Embryonic facial prominence (tissue), 1 donor: ENCODE measurements at regions not wholly inside any gene's neighbourhood (a gene's known extent, or its start where the extent isn't known, plus 50 kb on each side); places are given as distances from the start of the nearest gene placed in this dataset.
"Not testable (repeated sequence)": the region's sequence is repeated elsewhere in the genome, so short reads cannot be mapped to it uniquely, and the experiment has no call there.

Source experiments
- DNase-seq: peaks from one replicate; pipeline ENCODE4 v3.0.0-alpha.2; 2016; ENCODE audit errors: extremely low spot score

GRCh38 chr2:241982706-241983570, 113.4 kb downstream of the RTP5 start:
- DNase-seq: no peak

- no peak for DNase-seq
Observed at GRCh38 chr2:241983571-241984270, 114.2 kb downstream of the RTP5 start.

GRCh38 chr2:241984271-241984655, 114.7 kb downstream of the RTP5 start:
- no peak for DNase-seq

- no peak for DNase-seq
Observed at GRCh38 chr2:241984658-241985057, 115.1 kb downstream of the RTP5 start.

- DNase-seq: not testable (repeated sequence)
Observed at GRCh38 chr2:241985161-241985985, 115.8 kb downstream of the RTP5 start.

GRCh38 chr2:241985986-241986329, 116.4 kb downstream of the RTP5 start:
- no peak for DNase-seq

- no peak for DNase-seq
Observed at GRCh38 chr2:241986836-241987641, 117.5 kb downstream of the RTP5 start.

- DNase-seq: no peak
Observed at GRCh38 chr2:241987726-241988125, 118.2 kb downstream of the RTP5 start.

GRCh38 chr2:241988146-241988545, 118.6 kb downstream of the RTP5 start:
- no peak for DNase-seq

GRCh38 chr2:241989074-241989473, 119.5 kb downstream of the RTP5 start:
- DNase-seq: no peak

- DNase-seq: no peak
Observed at GRCh38 chr2:241990466-241990865, 120.9 kb downstream of the RTP5 start.

GRCh38 chr2:241991299-241991698, 121.8 kb downstream of the RTP5 start:
- no peak for DNase-seq

- no peak for DNase-seq
Observed at GRCh38 chr2:241992753-241993152, 123.2 kb downstream of the RTP5 start.

GRCh38 chr2:241993386-241994005, 124.0 kb downstream of the RTP5 start:
- no peak for DNase-seq

GRCh38 chr2:241994086-241994485, 124.6 kb downstream of the RTP5 start:
- DNase-seq: no peak

- DNase-seq: no peak
Observed at GRCh38 chr2:241994556-241995213, 125.2 kb downstream of the RTP5 start.

- DNase-seq: no peak
Observed at GRCh38 chr2:241996100-241996499, 126.6 kb downstream of the RTP5 start.

- DNase-seq: no peak
Observed at GRCh38 chr2:241997017-241997416, 127.5 kb downstream of the RTP5 start.

GRCh38 chr2:241999184-241999583, 129.7 kb downstream of the RTP5 start:
- no peak for DNase-seq

GRCh38 chr2:242001853-242002252, 132.3 kb downstream of the RTP5 start:
- DNase-seq: no peak

- DNase-seq: no peak
Observed at GRCh38 chr2:242002944-242003343, 133.4 kb downstream of the RTP5 start.
